ENCODE measurements at regions not wholly inside any gene's neighbourhood (a gene's known extent, or its start where the extent isn't known, plus 50 kb on each side); places are given as distances from the start of the nearest gene placed in this dataset.
"Not testable (repeated sequence)": the region's sequence is repeated elsewhere in the genome, so short reads cannot be mapped to it uniquely, and the experiment has no call there.

DNA sequence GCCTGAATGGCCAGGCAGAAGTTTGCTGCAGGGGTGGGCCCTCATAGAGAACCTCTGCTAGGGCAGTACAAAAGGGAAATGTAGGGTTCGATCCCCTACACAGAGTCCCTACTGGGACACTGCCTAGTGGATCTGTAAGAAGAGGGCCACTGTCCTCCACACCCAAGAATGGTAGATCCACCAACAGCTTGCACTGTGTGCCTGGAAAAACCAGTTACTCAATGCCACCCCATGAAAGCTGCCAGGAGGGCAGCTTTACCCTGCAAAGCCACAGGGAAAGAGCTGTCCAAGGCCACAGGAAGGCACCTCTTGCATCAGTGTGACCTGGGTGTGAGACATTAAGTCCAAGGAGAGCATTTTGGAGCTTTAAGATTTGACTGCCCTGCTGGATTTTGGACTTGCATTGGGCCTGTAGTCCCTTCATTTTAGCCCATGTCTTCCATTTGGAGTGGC is 781.6 kb downstream of the TRAM1L1 start:
- DNase-seq (no peak), ATAC-seq (no peak)
- Mint-ChIP-seq H3K27ac (no peak overlapping the region), H3K9me3 (peaks cover 6% of the 10 kb centered on the region), H3K4me1 (ENCODE audit: low read depth) (no peaks in the 10 kb centered on the region), H3K27me3 (no peaks in the 10 kb centered on the region), H3K36me3 (ENCODE audit: low read depth) (no peaks in the 10 kb centered on the region), H3K4me3 (no peak overlapping the region)
- TF ChIP-seq, protein P1, sequence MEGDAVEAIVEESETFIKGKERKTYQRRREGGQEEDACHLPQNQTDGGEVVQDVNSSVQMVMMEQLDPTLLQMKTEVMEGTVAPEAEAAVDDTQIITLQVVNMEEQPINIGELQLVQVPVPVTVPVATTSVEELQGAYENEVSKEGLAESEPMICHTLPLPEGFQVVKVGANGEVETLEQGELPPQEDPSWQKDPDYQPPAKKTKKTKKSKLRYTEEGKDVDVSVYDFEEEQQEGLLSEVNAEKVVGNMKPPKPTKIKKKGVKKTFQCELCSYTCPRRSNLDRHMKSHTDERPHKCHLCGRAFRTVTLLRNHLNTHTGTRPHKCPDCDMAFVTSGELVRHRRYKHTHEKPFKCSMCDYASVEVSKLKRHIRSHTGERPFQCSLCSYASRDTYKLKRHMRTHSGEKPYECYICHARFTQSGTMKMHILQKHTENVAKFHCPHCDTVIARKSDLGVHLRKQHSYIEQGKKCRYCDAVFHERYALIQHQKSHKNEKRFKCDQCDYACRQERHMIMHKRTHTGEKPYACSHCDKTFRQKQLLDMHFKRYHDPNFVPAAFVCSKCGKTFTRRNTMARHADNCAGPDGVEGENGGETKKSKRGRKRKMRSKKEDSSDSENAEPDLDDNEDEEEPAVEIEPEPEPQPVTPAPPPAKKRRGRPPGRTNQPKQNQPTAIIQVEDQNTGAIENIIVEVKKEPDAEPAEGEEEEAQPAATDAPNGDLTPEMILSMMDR (IDR thresholded peaks at IDR 0.05): no peak
- intact Hi-C loops (cut with micrococcal nuclease): no loop called here
- ChIA-PET POLR2A (no interaction called here), CTCF (no interaction called here)

DNA sequence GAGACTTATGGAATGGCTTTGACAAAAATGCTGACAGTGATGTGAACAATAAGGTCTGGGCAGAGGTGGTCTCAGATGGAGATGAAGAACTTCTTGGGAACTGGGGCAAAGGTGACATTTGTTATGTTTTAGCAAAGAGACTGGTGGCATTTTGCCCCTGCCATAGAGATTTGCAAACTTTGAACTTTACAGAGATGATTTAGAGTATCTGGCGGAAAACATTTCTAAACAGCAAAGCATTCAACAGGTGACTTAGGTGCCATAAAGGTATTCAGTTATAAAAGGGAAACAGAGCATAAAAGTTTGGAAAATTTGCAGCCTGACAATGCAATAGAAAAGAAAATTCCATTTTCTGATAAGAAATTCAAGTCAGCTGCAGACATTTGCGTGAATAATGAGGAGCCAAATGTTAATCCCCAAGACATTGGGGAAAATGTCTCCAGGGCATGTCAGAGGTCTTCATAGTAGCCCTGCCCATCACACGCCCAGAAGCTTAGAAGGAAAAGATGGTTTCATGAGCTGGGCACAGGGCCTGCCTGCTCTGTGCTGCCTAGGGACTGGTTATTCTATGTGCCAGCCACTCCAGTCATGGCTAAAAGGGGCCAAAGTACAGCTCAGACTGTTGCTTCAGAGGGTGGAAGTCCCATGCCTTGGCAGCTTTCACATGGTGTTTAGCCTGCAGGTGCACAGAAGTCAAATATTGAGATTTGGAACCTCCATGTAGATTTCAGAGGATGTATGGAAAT is 782.2 kb downstream of the TRAM1L1 start:
- ChIA-PET POLR2A (no interaction called here), CTCF (no interaction called here)
- DNase-seq (no peak), ATAC-seq (no peak)
- TF ChIP-seq, protein P1 (IDR thresholded peaks at IDR 0.05): no peak
- no peaks in the 10 kb centered on the region for H3K4me1 Mint-ChIP-seq (ENCODE audit: low read depth)
- peaks cover 6% of the 10 kb centered on the region for H3K9me3 Mint-ChIP-seq
- intact Hi-C loops (cut with micrococcal nuclease): no loop called here
- H3K27me3 Mint-ChIP-seq: no peaks in the 10 kb centered on the region
- no peak overlapping the region for H3K4me3 Mint-ChIP-seq
- no peak overlapping the region for H3K27ac Mint-ChIP-seq
- H3K36me3 Mint-ChIP-seq (ENCODE audit: low read depth): no peaks in the 10 kb centered on the region

DNA sequence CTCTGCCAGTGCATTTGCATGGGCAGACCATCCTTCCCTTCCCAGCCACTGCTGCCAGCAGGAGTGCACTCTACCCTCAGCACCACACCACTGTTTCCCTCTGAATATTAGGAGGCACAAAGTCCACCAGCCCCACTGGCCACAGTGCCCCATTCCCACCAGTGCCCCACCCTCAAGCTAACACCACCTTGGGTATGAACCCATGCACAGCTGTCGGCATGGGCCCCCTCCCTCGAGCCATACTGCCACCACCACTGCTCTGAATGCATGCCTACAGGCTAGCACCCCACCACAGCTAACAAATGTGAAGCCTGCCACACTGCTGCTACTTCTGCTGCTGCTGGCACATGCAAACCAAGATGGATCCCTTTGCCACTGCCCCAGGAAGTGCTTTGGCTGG is 810.4 kb downstream of the TRAM1L1 start:
- no peaks in the 10 kb centered on the region for H3K27me3 Mint-ChIP-seq
- CTCF ChIA-PET: no interaction called here
- POLR2A ChIA-PET: no interaction called here
- no peak for DNase-seq
- intact Hi-C loops (cut with micrococcal nuclease): no loop called here
- no peak overlapping the region for H3K27ac Mint-ChIP-seq
- H3K4me1 Mint-ChIP-seq (ENCODE audit: low read depth): no peaks in the 10 kb centered on the region
- no peak for ATAC-seq
- no peaks in the 10 kb centered on the region for H3K9me3 Mint-ChIP-seq
- no peaks in the 10 kb centered on the region for H3K36me3 Mint-ChIP-seq (ENCODE audit: low read depth)
- TF ChIP-seq, protein P1 (IDR thresholded peaks at IDR 0.05): no peak
- H3K4me3 Mint-ChIP-seq: no peak overlapping the region

DNA sequence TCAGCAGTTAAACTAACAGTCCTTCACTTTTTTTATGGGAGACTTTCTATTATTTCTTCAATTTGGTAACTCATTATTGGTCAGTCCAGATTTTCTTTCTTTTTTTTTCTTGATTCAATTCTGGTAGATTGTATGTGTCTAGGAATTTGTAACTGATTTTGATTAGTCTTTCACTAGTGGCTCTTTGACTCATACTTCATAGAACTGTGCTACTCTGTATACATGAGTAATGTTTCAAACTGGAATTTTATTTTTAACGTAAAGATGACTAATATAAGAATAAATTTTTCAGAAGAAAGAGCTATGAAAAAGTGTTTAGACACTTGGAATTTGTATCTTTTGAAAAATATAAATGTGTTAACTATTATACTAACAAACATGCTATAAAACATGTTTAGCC is 813.0 kb downstream of the TRAM1L1 start:
- TF ChIP-seq, protein P1 (IDR thresholded peaks at IDR 0.05): no peak
- no peaks in the 10 kb centered on the region for H3K4me1 Mint-ChIP-seq (ENCODE audit: low read depth)
- POLR2A ChIA-PET: no interaction called here
- H3K27ac Mint-ChIP-seq: no peak overlapping the region
- CTCF ChIA-PET: no interaction called here
- H3K4me3 Mint-ChIP-seq: no peak overlapping the region
- intact Hi-C loops (cut with micrococcal nuclease): no loop called here
- DNase-seq: no peak
- no peak for ATAC-seq
- H3K9me3 Mint-ChIP-seq: no peaks in the 10 kb centered on the region
- no peaks in the 10 kb centered on the region for H3K27me3 Mint-ChIP-seq
- no peaks in the 10 kb centered on the region for H3K36me3 Mint-ChIP-seq (ENCODE audit: low read depth)

DNA sequence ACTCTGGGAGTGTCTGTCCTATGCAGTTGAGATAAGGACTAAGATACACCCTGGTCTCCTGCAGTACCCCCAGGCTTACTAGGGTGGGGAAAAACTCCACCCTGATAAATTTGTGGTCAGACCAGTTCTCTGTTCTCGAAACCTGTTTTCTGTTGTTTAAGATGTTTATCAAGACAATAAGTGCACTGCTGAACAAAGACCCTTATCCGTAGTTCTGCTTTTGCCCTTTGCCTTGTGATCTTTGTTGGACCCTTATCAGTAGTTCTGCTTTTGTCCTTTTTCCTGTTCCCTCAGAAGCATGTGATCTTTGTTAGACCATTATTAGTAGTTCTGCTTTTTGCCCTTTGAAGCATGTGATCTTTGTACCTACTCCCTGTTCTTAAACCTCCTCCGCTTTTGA is 824.4 kb downstream of the TRAM1L1 start:
- H3K27me3 Mint-ChIP-seq; intact Hi-C loops (cut with micrococcal nuclease); H3K4me3 Mint-ChIP-seq; H3K4me1 Mint-ChIP-seq (ENCODE audit: low read depth); CTCF ChIA-PET; H3K27ac Mint-ChIP-seq; ATAC-seq; DNase-seq; H3K36me3 Mint-ChIP-seq (ENCODE audit: low read depth); POLR2A ChIA-PET: not testable (repeated sequence)
- peaks cover 18% of the 10 kb centered on the region for H3K9me3 Mint-ChIP-seq

All from activated CD8-positive, alpha-beta T cell treated with anti-CD3 and anti-CD28 coated beads for 36 hours (primary cell).